HG03025 (cell line): ENCODE measurements at regions not wholly inside any gene's neighbourhood (a gene's known extent, or its start where the extent isn't known, plus 50 kb on each side); places are given as distances from the start of the nearest gene placed in this dataset.
"Not testable (repeated sequence)": the region's sequence is repeated elsewhere in the genome, so short reads cannot be mapped to it uniquely, and the experiment has no call there.

Source experiments
- ATAC-seq: cut with Tn5 transposase; IDR thresholded peaks from one replicate; pipeline ENCODE4 v1.9.1; 2021; ENCODE audit warnings: mild to moderate bottlenecking, moderate library complexity; ENCODE audit not compliant: unreplicated experiment, low FRiP score

GRCh38 chr3:67142432-67142831 is 144.3 kb downstream of the KBTBD8 start:
- no peak for ATAC-seq

- no peak for ATAC-seq
These were observed 147.6 kb downstream of the KBTBD8 start for GRCh38 chr3:67145738-67146137.

- ATAC-seq: no peak
These were observed 156.3 kb downstream of the KBTBD8 start for GRCh38 chr3:67154429-67154828.

GRCh38 chr3:67167481-67167880 is 169.4 kb downstream of the KBTBD8 start:
- no peak for ATAC-seq

GRCh38 chr3:67171841-67172240 is 173.7 kb downstream of the KBTBD8 start:
- no peak for ATAC-seq

GRCh38 chr3:67173130-67173529 is 175.0 kb downstream of the KBTBD8 start:
- ATAC-seq: not testable (repeated sequence)

GRCh38 chr3:67176396-67176795 is 178.3 kb downstream of the KBTBD8 start:
- ATAC-seq: no peak

GRCh38 chr3:67192466-67192865 is 194.4 kb downstream of the KBTBD8 start:
- no peak for ATAC-seq

GRCh38 chr3:67196677-67197076 is 198.6 kb downstream of the KBTBD8 start:
- no peak for ATAC-seq

GRCh38 chr3:67198374-67198773 is 200.3 kb downstream of the KBTBD8 start:
- ATAC-seq: no peak

- ATAC-seq: no peak
These were observed 202.5 kb downstream of the KBTBD8 start for GRCh38 chr3:67200618-67201017.

GRCh38 chr3:67201026-67201425 is 202.9 kb downstream of the KBTBD8 start:
- ATAC-seq: no peak

GRCh38 chr3:67202053-67202452 is 203.9 kb downstream of the KBTBD8 start:
- ATAC-seq: no peak

- no peak for ATAC-seq
These were observed 206.8 kb downstream of the KBTBD8 start for GRCh38 chr3:67204951-67205350.

- no peak for ATAC-seq
These were observed 217.6 kb downstream of the KBTBD8 start for GRCh38 chr3:67215690-67216089.

GRCh38 chr3:67227030-67227429 is 228.9 kb downstream of the KBTBD8 start:
- no peak for ATAC-seq

- ATAC-seq: no peak
These were observed 230.0 kb downstream of the KBTBD8 start for GRCh38 chr3:67228136-67228535.

GRCh38 chr3:67232642-67233041 is 234.5 kb downstream of the KBTBD8 start:
- no peak for ATAC-seq

- no peak for ATAC-seq
These were observed 241.2 kb downstream of the KBTBD8 start for GRCh38 chr3:67239353-67239752.

GRCh38 chr3:67241084-67241483 is 243.0 kb downstream of the KBTBD8 start:
- ATAC-seq: no peak

GRCh38 chr3:67244130-67244529 is 246.0 kb downstream of the KBTBD8 start:
- ATAC-seq: no peak

- ATAC-seq: no peak
These were observed 247.4 kb downstream of the KBTBD8 start for GRCh38 chr3:67245545-67245944.

- no peak for ATAC-seq
These were observed 250.6 kb downstream of the KBTBD8 start for GRCh38 chr3:67248726-67249125.
